Ammon's horn (tissue), 1 donor: ENCODE measurements at regions not wholly inside any gene's neighbourhood (a gene's known extent, or its start where the extent isn't known, plus 50 kb on each side); places are given as distances from the start of the nearest gene placed in this dataset.

ENCODE experiments used
- DNase-seq: peaks from one replicate; pipeline ENCODE4 v3.0.0-alpha.2; 2016; ENCODE audit warnings: low spot score

DNA sequence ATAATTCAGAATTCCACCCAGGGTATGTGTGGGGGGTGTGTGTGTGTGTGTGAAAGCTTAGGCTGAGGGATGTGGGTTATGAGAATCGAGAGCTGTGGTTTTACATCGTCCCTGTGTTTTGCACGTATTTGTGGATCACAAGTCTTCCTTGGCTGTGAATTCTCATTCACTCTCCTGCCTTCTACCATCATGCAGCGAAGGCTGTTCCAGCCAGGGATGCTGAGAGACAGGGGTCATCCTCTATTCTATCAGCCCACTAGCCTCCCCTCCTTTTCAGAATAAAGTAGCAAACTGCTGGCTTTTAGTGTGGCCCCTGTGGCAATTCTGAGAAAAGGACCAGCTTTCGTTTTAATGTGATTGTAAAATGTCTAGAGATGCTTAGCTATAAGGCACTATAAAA, 460.6 kb upstream of the NR2F2 start:
- DNase-seq, result no peak

DNA sequence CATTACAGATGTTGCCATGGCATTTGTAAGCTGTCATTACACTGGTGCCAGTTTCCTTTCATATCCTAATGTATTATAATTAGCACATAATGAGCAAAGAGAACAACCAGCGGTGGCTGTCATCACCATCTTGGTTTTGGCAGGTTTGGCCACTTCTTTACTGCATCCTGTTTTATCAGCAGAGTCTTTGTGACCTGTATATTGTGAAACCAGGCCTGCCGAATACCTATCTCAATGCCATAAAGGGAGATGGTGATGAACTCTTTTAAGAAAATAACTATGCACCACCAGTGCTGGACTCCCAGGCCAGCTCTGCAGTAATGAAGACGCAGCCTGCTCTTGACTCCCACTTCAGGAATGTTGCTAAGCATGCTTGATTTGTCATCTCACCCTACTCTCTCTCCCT, 458.1 kb upstream of the NR2F2 start:
- no peak for DNase-seq

DNA sequence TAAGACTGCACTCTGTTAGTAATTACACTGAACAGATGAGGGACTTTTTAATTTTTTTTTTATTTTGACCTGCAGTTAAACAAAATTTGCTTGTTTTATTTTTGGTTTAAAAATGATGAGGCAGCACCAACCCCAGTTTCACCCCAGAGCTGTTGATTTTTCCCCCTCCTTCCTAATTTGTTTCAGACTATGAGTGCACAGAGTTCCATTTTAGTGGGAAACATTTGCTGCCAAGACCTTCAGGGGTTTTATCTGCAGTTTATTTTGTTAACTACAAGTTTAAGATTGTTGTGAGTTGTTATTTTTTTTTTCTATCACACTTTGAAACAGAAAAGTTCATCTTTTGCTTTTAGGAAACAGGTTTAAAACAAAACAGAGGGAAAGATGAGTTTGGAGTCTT, 455.9 kb upstream of the NR2F2 start:
- no peak for DNase-seq

DNA sequence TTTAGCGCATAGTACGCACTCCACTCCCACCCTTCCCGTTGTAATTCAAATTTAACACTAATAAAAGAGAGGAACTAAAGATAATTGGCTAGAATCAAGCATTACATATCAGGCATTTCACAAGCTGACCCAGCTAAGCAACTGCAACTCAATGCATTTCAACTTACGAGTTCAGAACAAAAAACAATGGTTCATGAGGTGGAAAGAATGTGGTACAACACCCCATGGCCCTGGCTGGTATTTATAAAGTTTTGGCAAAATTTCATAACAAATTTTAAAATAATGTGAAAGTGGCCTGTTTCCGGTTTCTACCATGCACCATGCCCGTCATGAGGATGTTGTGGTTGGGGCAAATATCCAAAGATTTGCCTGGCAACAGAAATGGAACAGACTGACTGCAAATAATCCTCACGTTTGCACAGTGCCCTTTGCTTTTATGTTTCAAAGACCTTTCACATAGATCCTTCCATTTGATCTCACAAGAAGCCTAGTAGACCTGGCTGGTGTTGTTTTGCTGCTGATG, 455.3 kb upstream of the NR2F2 start:
- DNase-seq, result no peak

DNA sequence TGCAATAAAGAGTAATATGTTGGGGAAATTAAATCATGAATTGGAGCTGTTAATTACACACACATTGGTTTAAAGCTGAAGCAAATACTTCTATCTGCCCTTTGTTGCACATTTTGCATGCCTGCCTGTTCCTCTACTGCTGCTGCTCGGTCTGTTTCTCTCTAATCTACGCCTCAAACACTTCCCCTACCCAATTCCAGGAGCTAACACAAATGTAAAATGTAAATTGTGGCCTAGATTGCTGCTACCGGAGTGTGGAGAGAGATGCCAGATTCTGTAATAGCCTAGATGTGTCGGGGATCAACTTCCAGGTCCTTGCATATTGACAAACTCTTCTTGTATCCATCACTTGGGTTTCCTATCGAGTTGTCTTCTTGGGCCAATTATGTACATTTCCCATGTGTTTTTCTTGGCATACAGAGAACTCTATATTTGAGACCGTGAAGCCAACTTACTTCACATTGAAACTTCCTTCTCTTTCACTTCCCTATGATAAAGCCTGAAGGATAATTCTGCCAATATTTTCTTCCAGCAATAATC, 450.4 kb upstream of the NR2F2 start:
- no peak for DNase-seq

DNA sequence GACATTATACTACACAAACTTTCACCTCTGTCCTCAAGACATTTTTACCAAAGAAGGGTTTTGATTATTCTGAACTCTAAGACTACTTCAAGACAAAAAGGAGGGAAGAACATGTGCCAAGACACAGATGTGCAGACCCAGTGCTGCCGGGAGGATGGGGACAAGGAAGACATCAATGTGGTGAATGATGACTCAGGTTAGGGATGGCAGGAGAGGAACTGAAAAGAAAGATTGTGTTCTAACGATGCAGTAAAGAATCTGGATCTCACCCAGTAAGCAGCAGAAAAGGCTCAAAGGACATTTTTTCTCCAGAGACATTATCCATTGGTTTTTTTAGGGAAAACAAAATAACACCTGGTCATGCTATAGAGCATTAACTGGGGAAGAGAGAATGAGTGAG, 449.9 kb upstream of the NR2F2 start:
- DNase-seq, result no peak

DNA sequence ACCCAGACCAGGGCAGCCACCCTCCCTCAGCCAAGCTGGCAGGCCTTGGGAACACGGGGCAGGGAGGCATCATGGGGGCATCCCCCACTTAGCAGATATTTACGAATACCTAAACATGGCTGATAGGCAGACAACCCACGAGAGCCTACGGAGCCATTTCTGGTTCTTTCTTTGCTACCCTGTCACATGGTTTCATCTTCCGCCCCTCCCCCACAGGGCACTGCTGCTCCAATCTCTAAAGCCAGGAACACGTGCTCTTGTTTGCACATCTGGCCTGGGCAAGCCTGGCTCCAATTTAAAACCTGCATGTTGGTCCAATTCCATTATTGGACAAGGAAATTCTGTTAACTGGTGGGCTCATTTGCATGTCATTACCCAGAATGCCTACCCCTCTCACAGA, 447.4 kb upstream of the NR2F2 start:
- DNase-seq, result no peak

DNA sequence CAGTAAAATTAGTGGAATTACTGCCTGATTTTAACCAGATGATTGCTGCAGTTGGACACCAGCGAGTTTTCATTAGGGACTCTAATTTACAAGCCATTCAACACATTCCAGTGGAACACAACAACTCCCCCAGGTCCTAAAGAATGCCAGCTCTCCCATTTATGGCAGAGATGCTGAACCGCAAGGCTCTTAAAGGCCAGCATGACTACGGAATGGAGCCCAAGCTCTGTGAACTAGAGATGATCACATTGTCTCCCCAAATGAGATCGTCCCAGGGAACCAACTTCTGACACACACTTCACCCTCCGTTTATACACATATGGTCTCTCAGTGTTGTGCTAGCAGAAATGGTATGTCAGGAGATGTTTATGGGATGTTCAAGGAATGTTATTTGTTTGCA, 446.2 kb upstream of the NR2F2 start:
- DNase-seq, result no peak

DNA sequence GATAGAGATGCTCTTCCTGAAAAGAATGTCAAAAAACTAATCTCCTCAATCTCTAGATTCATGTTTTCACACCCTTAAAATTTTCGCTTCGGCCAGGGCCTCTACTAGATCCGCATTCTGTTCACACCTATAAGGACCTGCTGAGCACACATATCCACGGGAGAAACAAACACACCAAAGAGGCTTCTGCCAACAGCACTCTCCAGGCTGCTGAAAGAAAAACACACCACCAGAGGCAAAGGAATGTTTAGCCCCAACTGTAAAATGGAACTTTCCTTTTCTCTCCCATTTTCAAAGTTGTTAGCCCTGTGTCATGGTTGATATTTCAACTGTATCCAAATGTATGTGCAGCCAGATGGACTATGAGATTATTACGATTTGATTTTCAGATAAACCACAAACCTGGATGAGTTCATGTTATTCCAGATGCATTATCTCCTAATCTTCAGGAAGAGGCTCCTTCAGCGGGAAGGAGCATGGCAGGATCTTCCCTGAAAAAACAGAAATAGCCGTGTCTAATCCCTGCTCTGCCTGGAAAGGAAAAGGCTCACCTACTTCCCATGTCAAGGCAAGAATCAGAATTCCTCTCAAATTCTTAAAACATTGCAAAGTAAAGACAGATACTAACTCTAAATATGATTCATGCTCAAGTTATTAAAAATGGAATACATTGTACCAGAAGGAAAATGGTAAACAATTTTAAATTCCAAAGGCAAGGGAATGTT, 442.7 kb upstream of the NR2F2 start:
- DNase-seq, result no peak

DNA sequence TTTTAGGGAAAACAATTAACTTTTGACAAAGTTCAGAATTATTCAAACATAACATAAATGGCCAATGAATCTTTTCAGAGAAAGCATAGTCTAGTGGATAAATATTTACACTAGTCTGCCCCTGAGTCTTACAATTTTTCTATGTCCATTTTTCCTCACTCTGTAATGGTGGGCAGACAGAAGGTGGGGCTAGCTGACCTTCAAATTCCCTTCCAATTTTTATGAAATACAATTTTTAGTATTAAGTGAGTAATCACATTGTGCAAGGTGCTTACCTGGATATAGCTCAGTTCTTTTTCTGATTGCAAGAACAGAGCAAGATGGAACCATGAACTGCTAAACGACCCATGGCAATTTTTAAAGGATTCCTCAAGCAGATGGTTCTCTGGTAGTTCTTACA, 441.7 kb upstream of the NR2F2 start:
- DNase-seq, result no peak

DNA sequence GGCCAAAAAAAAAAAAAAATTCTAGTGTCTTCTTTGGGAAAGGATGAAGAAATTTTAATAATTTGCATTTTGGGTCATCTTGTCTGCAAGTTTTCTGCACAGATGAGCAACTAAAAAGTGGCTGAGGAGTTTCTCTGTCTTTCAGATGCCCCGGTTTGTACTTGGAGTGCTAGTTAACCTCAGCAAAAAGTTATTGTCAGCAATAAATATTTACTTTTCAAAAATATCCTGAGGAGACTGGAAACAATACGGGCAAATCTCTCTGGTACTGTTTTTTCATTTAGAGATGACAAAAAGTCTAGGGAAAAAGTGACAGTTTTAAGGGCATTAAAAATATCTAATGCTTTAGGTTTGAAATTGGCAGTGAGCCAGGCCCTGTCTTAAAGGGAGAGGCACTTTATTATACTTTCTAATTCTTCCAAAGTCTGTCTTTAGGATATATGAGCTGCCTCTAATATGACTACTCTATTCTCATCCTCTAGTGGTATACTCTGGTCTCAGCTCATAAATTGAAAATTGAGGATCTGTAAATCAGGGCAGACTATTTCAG, 436.0 kb upstream of the NR2F2 start:
- no peak for DNase-seq

DNA sequence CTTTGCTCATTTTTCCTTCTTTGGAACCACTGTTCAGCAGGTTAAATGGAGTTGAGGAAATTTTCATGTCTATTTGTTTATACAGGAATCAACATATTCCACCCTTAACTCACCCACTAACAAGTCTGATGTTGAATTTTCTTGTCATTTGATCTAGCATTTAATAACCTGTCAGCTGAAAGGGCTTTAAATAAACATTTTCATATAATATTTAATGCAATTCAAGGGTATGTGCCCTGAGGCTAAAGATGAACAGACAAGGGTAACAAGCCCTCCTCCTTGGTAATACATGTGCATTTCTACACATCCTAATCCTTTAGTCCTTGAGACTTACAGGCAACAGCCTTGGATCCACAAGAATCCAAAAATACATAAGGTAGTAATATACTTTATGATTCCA, 435.0 kb upstream of the NR2F2 start:
- no peak for DNase-seq

DNA sequence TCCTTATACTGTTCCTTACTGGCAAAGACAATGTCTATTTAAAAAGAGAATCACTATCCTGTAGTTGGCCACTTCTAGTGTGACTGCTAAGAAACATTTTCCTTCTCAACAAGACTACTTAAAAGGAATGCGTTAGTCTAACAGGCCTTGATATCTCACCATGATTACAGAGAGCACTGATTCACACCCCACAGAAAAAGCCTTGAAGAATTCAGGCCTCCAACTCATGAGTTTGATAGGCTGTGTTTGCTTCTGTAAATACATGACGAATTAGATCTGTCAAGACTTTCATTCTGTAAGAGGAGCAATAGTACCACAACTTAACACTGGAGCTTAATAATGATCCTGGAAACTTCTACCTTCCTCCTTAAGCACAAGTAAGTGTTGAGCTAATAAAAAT, 432.8 kb upstream of the NR2F2 start:
- no peak for DNase-seq

DNA sequence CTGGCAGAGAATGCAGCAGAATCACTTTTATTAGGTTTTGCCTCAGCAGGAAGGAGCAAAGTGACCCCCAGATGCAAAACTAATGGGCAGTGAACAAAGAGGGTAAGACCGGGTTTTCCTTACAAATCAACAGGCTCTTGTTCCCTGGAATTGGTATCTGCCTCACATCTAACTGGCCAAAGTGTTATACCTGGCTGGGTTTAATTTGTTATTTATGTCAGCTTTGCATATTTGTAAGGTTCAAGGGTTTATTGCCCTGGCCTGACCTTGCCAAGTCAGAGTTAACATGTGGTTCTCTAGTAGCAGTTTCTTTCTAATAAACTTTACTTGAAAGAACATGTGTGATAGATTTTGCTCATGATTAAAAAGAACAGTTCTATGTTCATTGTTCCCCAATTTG, 431.7 kb upstream of the NR2F2 start:
- no peak for DNase-seq

DNA sequence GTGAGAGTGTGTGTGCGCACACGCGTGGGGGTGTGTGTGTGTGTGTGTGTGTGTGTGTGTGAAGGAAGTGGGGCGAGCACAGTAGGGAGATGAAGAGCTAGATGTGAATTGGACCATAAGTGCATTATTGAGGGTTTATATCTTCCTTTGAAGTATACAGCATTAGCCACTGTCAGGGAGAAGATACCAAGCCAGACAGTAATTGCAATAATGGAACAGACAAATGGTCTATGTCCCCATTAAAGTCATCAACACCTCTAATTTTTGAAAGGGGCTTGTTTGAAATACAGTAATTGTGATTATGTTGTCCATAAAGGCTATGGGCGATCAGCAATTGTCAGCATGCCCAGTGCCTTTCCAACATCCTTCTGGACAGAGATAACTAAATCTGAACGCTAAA, 429.2 kb upstream of the NR2F2 start:
- no peak for DNase-seq

DNA sequence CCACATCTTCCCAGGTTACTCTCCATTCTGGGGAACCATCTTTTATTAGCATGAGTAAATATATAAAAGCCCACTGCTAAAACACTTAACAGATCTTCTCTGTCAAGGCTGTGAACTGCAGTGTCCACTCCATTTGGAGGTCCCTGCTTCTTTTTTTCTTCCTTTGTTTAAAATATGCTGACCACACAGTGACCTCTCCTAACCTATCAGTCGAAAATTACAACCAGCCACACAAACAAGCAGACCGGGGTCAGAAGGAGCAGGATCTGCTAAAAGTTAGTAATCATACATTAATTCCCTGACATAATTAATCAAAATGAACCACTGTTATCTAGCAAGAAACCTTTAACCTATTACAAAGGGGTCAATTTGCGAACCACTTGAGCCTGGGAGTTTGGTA, 427.9 kb upstream of the NR2F2 start:
- no peak for DNase-seq

DNA sequence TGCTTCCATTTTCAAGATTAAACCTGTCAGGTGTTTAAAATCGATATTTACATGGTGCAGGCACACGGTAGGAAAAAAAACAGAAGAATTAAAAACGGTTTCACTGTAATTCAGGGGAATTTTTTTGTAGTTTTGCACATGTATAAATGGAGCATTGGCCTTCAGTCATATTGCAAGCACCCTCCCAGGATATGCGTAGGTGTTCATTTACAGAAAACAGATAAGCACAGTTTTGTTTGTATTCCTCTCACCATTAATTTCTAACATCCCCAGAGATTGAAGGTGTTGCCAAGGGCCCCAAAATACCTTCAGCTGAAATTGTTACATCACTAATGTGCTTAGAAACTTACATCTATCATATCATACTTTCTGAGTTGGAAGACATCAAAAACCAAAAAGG, 427.1 kb upstream of the NR2F2 start:
- DNase-seq, result no peak

DNA sequence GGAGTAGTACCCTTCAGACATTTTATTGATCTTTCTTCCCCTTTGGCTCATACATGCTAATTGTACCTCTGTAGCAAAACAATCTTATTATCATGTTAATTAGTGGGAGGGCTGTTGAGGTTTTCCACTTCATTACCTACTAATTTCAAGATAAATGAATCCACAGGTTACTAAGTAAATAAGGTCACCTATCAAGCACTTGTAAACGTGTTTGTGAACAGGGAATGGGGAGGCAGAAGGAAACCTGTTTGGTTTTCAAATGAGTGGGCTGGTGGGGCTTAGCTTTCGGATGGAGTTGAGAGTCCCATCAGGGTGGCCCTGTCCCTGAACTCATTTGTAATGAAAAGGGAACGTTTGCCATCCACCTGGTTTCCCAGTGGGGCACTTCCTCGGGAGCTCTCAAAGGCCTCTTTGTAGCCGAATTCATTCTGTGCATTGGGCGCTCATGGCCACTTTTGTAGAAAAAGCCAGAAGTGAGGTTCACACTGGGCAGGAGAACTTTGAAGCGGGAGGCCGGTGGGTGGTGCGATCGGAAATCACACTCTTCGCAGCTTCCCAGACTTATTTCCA, 419.8 kb upstream of the NR2F2 start:
- no peak for DNase-seq

DNA sequence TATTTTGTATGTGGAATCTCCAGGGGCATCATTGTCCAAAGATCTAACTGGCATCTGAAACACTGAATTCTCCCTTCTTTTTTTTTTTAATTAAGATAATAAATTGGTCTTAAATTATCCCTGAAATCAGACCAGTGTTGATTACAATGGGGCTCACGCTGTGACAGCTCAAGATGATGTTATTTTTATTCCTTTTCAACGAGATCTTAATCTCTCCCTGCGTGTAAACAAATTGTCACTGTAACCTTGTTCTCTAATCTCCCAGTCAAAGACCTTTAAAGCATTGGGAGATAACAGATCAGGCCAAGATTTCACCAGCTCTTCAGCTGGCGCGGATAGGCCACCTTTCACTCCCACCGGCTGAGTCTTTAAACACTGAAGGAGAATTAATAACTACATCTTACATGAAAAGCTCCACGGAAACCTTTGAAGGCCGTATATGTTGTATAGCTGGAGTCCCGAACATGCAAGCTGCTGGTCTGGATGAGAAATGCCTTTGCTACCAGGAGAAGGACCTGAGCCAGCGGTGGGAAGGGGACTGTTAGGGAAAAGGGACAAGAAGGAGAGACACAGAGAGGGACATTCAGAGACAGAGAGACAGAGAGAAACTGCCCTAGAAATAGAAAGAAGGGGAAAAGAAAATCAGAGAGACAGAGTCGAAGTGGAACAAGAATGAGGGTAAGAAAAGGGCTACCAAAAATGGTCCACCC, 418.8 kb upstream of the NR2F2 start:
- no peak for DNase-seq

DNA sequence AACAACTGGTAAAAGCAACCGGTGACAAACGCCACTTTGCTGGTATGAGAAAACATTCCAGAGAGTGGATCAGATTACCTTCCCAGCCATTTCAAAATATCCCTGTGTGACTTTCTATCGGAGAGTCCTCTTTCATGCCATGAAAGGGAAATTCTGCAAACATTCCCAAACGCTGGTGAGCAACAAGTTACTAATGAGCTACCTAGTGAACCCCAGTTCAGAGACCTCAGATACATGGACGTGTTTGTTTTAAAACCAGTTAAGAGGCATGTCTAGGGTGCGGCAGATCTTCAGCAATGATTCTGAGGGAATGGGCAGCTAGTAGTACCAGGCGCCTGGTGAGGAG, 418.2 kb upstream of the NR2F2 start:
- DNase-seq, result no peak

DNA sequence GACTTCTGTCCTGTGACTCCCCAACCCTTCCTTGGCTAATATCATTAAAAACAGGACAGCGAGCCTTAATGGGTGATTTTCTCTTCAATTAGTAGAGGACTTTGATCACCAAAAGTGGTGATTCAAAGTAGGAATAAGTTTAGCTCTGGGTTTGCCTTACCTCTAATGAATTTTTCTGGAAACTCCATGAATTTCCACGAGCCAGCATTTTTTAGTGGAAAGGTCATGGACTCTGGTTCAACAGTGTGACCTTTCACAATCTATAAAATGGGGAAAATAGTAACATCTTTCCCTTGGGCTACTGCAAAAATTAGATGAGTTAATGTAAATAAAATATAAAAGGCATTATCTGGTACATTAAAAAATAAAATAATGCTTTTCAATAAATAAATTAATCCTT, 417.8 kb upstream of the NR2F2 start:
- no peak for DNase-seq

DNA sequence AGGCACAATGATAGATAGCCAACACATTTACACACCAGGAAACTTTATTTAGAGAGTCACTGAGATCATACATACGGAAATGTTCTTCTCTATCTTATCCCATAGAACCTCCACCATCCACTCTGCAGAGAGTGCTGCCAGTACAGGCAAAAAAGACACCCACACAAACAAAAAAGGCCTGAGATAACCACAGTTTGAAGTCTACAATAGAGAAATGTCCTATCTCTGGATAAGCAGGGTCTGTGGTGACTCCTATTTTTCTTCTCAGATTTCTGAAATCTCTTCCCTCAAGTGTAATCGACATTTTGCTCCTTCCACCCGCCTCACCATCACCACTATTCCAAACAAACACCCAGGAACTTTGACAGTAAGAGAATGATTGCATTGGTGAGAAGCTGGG, 413.9 kb upstream of the NR2F2 start:
- DNase-seq, result no peak

DNA sequence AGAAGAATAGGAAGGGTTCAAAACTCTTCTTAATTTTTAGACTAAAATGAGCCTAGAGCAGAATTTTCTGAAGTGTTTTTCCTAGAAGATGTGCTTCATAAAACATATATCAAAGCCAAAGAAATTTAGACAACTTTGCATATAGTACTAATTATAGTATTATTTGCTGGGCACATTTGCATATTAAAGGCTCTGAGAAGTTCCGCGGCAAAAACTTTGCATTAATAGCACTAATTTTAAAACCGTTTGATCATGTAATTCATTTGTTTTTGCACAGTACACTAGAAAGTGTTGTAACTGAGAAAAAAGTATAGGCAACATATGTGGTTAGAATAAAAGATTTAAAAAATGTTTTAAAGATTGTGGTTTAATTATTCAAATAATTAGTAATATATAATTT, 412.0 kb upstream of the NR2F2 start:
- no peak for DNase-seq
